Stomach (tissue), 8 donors: ENCODE measurements at regions not wholly inside any gene's neighbourhood (a gene's known extent, or its start where the extent isn't known, plus 50 kb on each side); places are given as distances from the start of the nearest gene placed in this dataset.
A peak's percentile ranks its signal among the peaks of the same experiment; 100 is the strongest.

ENCODE experiments used
- DNase-seq, 2 donors: peaks; one replicate each; pipeline versions ENCODE4 v3.0.0 to v3.0.0-alpha.2; 2013 to 2019
- H3K27ac ChIP-seq, 5 donors: fragments of 200-600 bp in 4 of 5; sonication (generic) in 4 of 5; one replicate each; pipeline ENCODE4 v1.5.1; 2013 to 2019; ENCODE audit warnings: mild to moderate bottlenecking in 1 of 5, moderate library complexity in 1 of 5
- H3K27me3 ChIP-seq, 3 donors: fragments of 200-600 bp; sonication (generic); one replicate each; pipeline ENCODE4 v1.5.1; 2017 to 2019; ENCODE audit warnings: mixed run types in 1 of 3
- H3K36me3 ChIP-seq, 4 donors: fragments of 200-600 bp; sonication (generic); 1 replicate in 3 of 4; 2 replicates in 1 of 4; pipeline ENCODE4 v1.5.1; 2016 to 2019
- H3K4me1 ChIP-seq, 4 donors: fragments of 200-600 bp; sonication (generic); one replicate each; pipeline ENCODE4 v1.5.1; 2016 to 2019
- H3K4me3 ChIP-seq, 4 donors: fragments of 200-600 bp; sonication (generic) in 3 of 4; one replicate each; pipeline ENCODE4 v1.5.1; 2016 to 2019; ENCODE audit warnings: mild to moderate bottlenecking in 1 of 4
- H3K9me3 ChIP-seq, 4 donors: fragments of 200-600 bp; sonication (generic); one replicate each; pipeline ENCODE4 v1.5.1; 2016 to 2019
- CTCF ChIP-seq, 7 experiments: fragments of 450-650 bp in 4 of 7; fragments of 200-600 bp in 3 of 7; sonication (generic) in 3 of 7; IDR thresholded peaks; one replicate each; pipeline ENCODE4 v1.5.1; 2016 to 2019; ENCODE audit warnings: antibody characterized with exemption in 7 of 7, control low read depth in 2 of 7, mild to moderate bottlenecking in 1 of 7
- EP300 ChIP-seq: sonication (generic); formaldehyde crosslinking; IDR thresholded peaks from one replicate; pipeline ENCODE4 v1.6.1; 2017; ENCODE audit warnings: antibody characterized with exemption
- POLR2A ChIP-seq, 4 donors: fragments of 450-650 bp; IDR thresholded peaks; one replicate each; pipeline ENCODE4 v1.6.1; 2016; ENCODE audit warnings: antibody characterized with exemption in 4 of 4, control low read depth in 2 of 4, mild to moderate bottlenecking in 1 of 4, moderate library complexity in 1 of 4
- POLR2AphosphoS5 ChIP-seq, 3 donors: sonication (generic); formaldehyde crosslinking; IDR thresholded peaks; one replicate each; pipeline ENCODE4 v1.6.1; 2016; ENCODE audit warnings: antibody characterized with exemption in 3 of 3
- WGBS, 5 donors: extraction: QIAGEN DNeasy Blood & Tissue Kit in 3 of 5; methylation state at CpG; one replicate each; pipeline versions ENCODE4 v1.1.5 to v1.1.7; 2013 to 2018; 5-methylcytosine and 5-hydroxymethylcytosine counted together
- intact Hi-C: fragments of 100-400 bp; cut with DNase I; formaldehyde crosslinking; loops from one replicate; pipeline ENCODE4 v1.15.1; 2023; ENCODE audit warnings: low total_unique reads
- donor health status: healthy with polysubstance abuse.
- donor health status: Bipolar disorder and iron deficiency.
- donor health status: healthy.

- Histone ChIP-seq H3K36me3 (no peaks in the 10 kb centered on the region), H3K27ac (no peak overlapping the region), H3K4me3 (no peak overlapping the region), H3K27me3 (peaks cover 0 to 22% (median 0%) of the 10 kb centered on the region in 3 donors), H3K4me1 (peaks cover 0 to 12% (median 0%) of the 10 kb centered on the region in 4 donors), H3K9me3 (no peaks in the 10 kb centered on the region)
- no peak for TF ChIP-seq POLR2AphosphoS5 (IDR thresholded peaks at IDR 0.05)
- no peak for TF ChIP-seq EP300
- peak in 5 of 7 experiments; percentile 42 to 75 (median 54) for TF ChIP-seq CTCF (IDR thresholded peaks at IDR 0.05)
- no peak for TF ChIP-seq POLR2A (IDR thresholded peaks at IDR 0.05)
- intact Hi-C loops = loop anchor here (10.0 kb wide), 2 partner anchors 158 to 398 kb away; partner anchors contain the start of gene EFNB1
- DNase-seq = peak; percentile 68 to 88
- 16 to 29% (median 22%) methylated on average over 4 to 12 of the region's 12 CpGs for WGBS, 5 donors
Measured at GRCh38 chrX:69222103-69223090, 57.1 kb upstream of the PJA1 start.

- Histone ChIP-seq H3K9me3 (no peaks in the 10 kb centered on the region), H3K4me1 (peaks cover 0 to 12% (median 0%) of the 10 kb centered on the region in 4 donors), H3K4me3 (no peak overlapping the region), H3K27me3 (peaks cover 0 to 25% (median 0%) of the 10 kb centered on the region in 3 donors), H3K36me3 (no peaks in the 10 kb centered on the region), H3K27ac (no peak overlapping the region)
- no peak for TF ChIP-seq POLR2A (IDR thresholded peaks at IDR 0.05)
- 21 to 38% (median 32%) methylated on average over 14 to 36 of the region's 38 CpGs for WGBS, 5 donors
- intact Hi-C loops = loop anchor here (10.0 kb wide), 2 partner anchors 157 to 397 kb away; partner anchors contain the start of gene EFNB1
- no peak for DNase-seq
Measured at GRCh38 chrX:69221239-69222102, 56.2 kb upstream of the PJA1 start.

GRCh38 chrX:69218407-69218997 lies 53.2 kb upstream of the PJA1 start:
- TF ChIP-seq CTCF (IDR thresholded peaks at IDR 0.05) (no peak), POLR2A (IDR thresholded peaks at IDR 0.05) (no peak), POLR2AphosphoS5 (IDR thresholded peaks at IDR 0.05) (no peak), EP300 (no peak)
- intact Hi-C loops = no loop called here

GRCh38 chrX:69216911-69217310 lies 51.7 kb upstream of the PJA1 start:
- intact Hi-C loops = no loop called here
- Histone ChIP-seq H3K27me3 (peaks cover 0 to 14% (median 0%) of the 10 kb centered on the region in 3 donors), H3K4me3 (no peak overlapping the region), H3K9me3 (no peaks in the 10 kb centered on the region), H3K27ac (no peak overlapping the region), H3K4me1 (peaks cover 0 to 7% (median 0%) of the 10 kb centered on the region in 4 donors), H3K36me3 (no peaks in the 10 kb centered on the region)
- 43 to 100% (median 71%) methylated on average over 1 to 5 of the region's 5 CpGs for WGBS, 5 donors
- TF ChIP-seq CTCF (IDR thresholded peaks at IDR 0.05) (no peak), EP300 (no peak), POLR2AphosphoS5 (IDR thresholded peaks at IDR 0.05) (no peak), POLR2A (IDR thresholded peaks at IDR 0.05) (no peak)
- no peak for DNase-seq

More at GRCh38 chrX:69218407-69218997, 53.2 kb upstream of the PJA1 start:
- WGBS, 5 donors = 62 to 100% (median 95%) methylated on average over 1 to 2 of the region's 2 CpGs
- peaks cover 0 to 12% (median 0%) of the 10 kb centered on the region in 4 donors for H3K4me1 ChIP-seq
- H3K27ac ChIP-seq = no peak overlapping the region
- DNase-seq = no peak
- no peaks in the 10 kb centered on the region for H3K36me3 ChIP-seq
- no peaks in the 10 kb centered on the region for H3K9me3 ChIP-seq
- peaks cover 0 to 26% (median 0%) of the 10 kb centered on the region in 3 donors for H3K27me3 ChIP-seq
- no peak overlapping the region for H3K4me3 ChIP-seq
